Myocyte (in vitro differentiated cells): ENCODE measurements at regions not wholly inside any gene's neighbourhood (a gene's known extent, or its start where the extent isn't known, plus 50 kb on each side); places are given as distances from the start of the nearest gene placed in this dataset.

Experiments
- DNase-seq: peaks from one replicate; pipeline ENCODE4 v3.0.0-alpha.2; 2012; ENCODE audit warnings: low read depth

- no peak for DNase-seq
These were observed 209.2 kb downstream of the DIRAS2 start for GRCh38 chr9:90433398-90433941.

- no peak for DNase-seq
These were observed 200.8 kb downstream of the DIRAS2 start for GRCh38 chr9:90441814-90442213.

GRCh38 chr9:90442723-90443122, 199.9 kb downstream of the DIRAS2 start:
- no peak for DNase-seq

- DNase-seq = no peak
These were observed 197.9 kb downstream of the DIRAS2 start for GRCh38 chr9:90444609-90445204.

- no peak for DNase-seq
These were observed 197.2 kb downstream of the DIRAS2 start for GRCh38 chr9:90445391-90445790.

GRCh38 chr9:90446200-90446948, 196.2 kb downstream of the DIRAS2 start:
- DNase-seq = no peak

- no peak for DNase-seq
These were observed 194.9 kb downstream of the DIRAS2 start for GRCh38 chr9:90447773-90448172.

GRCh38 chr9:90449213-90449925, 193.3 kb downstream of the DIRAS2 start:
- no peak for DNase-seq

GRCh38 chr9:90451804-90452203, 190.8 kb downstream of the DIRAS2 start:
- no peak for DNase-seq

GRCh38 chr9:90455316-90455715, 187.3 kb downstream of the DIRAS2 start:
- DNase-seq = no peak

GRCh38 chr9:90457386-90458190, 185.0 kb downstream of the DIRAS2 start:
- DNase-seq = no peak

GRCh38 chr9:90458485-90458884, 184.1 kb downstream of the DIRAS2 start:
- no peak for DNase-seq

GRCh38 chr9:90459321-90459720, 183.3 kb downstream of the DIRAS2 start:
- DNase-seq = no peak

- no peak for DNase-seq
These were observed 182.4 kb downstream of the DIRAS2 start for GRCh38 chr9:90460220-90460619.

GRCh38 chr9:90464978-90465377, 177.6 kb downstream of the DIRAS2 start:
- DNase-seq = no peak

GRCh38 chr9:90466441-90466840, 176.2 kb downstream of the DIRAS2 start:
- no peak for DNase-seq

GRCh38 chr9:90469435-90469834, 173.2 kb downstream of the DIRAS2 start:
- no peak for DNase-seq

GRCh38 chr9:90469865-90470387, 172.7 kb downstream of the DIRAS2 start:
- DNase-seq = no peak

- no peak for DNase-seq
These were observed 166.6 kb downstream of the DIRAS2 start for GRCh38 chr9:90476058-90476457.

- DNase-seq = no peak
These were observed 165.1 kb downstream of the DIRAS2 start for GRCh38 chr9:90477535-90477934.

- DNase-seq = no peak
These were observed 163.8 kb downstream of the DIRAS2 start for GRCh38 chr9:90478821-90479220.
